ENCODE measurements at regions not wholly inside any gene's neighbourhood (a gene's known extent, or its start where the extent isn't known, plus 50 kb on each side); places are given as distances from the start of the nearest gene placed in this dataset.

DNA sequence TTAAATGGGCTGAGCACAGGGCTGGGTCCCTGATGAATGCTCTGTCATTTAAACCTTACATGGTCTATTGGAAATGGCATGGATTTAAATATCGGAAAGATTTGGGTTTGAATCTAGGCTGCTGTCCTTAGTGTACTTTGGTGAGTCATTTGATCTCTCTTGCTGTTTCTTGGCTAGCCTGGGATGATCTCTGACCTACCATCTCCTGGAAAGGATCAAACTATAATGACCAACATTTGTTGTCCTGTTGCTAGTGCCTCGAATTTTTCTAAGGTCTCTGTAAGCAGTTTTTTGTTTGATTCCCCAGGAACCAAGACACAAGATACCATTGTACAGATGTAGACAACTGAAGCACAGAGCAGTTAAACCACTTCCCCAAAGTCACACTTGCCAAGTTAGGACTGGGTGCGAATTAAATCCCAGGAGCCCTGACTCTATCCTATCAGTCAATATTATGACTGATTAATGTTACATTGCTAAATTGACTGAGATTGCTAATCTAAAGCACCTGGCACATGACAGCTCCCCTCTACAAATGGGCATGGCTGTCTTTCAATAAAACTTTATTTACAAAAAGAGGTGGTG is 244.9 kb upstream of the MCTP2 start:
- peak overlapping the region; percentile 58 for H3K4me3 Mint-ChIP-seq
- no peaks in the 10 kb centered on the region for H3K36me3 Mint-ChIP-seq (ENCODE audit: low read depth)
- H3K9me3 Mint-ChIP-seq: no peaks in the 10 kb centered on the region
- no peaks in the 10 kb centered on the region for H3K27me3 Mint-ChIP-seq
- H3K27ac Mint-ChIP-seq: peak overlapping the region; percentile 67
- no peak for ATAC-seq (replicated peaks)
- peaks cover 15% of the 10 kb centered on the region for H3K4me1 Mint-ChIP-seq

DNA sequence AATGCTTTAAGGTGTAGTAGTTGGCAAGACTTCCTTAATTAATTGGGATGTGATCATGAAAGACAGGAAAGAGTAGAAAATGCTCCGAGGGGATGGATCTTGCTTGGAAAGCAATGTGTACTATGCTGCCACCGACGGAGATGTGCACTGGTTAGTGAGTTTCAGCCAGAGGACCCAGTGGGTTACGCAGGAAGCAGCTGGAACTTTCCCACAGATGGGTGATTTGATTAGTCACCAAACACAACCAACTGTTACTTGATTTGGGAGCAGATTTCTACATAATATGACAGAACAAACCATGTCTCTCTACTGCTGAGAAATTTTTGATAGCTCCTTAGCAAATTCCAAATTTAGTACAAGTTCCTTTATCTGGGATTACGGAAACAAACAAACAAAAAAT is 245.4 kb upstream of the MCTP2 start:
- Mint-ChIP-seq H3K27me3 (no peaks in the 10 kb centered on the region), H3K27ac (no peak overlapping the region), H3K4me3 (no peak overlapping the region), H3K9me3 (no peaks in the 10 kb centered on the region), H3K4me1 (peaks cover 15% of the 10 kb centered on the region), H3K36me3 (ENCODE audit: low read depth) (no peaks in the 10 kb centered on the region)
- peak; percentile 43 for ATAC-seq (replicated peaks)

DNA sequence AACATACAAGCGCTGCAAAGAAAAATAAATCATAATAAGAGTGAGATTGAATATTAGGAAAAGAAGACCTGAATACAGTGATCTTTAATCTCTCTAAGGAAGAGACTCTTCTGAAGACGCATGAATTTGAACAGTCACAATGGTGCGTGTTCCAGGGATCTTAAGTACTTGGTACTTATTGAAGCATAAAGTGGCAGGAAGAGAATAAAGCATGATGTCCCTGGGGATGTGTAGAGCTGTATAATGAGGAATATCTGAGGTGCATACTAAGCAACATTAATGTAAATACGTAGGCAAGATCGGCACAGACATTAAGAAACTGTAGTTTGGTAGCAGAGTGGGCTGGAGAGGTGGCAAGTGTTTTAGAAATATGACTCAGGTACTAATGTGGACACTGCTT is 246.2 kb upstream of the MCTP2 start:
- no peaks in the 10 kb centered on the region for H3K27me3 Mint-ChIP-seq
- H3K4me3 Mint-ChIP-seq: no peak overlapping the region
- H3K36me3 Mint-ChIP-seq (ENCODE audit: low read depth): no peaks in the 10 kb centered on the region
- peaks cover 15% of the 10 kb centered on the region for H3K4me1 Mint-ChIP-seq
- H3K9me3 Mint-ChIP-seq: no peaks in the 10 kb centered on the region
- ATAC-seq (replicated peaks): no peak
- no peak overlapping the region for H3K27ac Mint-ChIP-seq

DNA sequence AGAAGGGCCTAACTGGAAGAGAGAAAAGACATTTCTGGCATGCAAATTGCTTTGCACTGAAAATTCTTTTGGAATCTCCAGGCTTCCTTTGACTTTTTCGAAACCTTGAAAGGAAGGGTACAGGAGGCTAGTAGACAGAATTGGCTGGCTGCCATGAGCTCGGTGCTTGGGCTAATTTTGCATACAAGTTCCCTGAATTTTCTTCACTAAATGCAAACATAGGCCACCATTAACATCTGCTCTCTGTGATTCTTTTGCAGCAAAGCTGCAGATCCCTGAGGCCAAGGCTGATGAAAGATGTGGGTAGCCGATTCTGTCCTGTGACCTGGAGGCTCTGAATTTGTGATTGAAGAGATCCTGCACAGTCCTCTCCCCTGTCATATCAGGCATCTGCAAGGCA is 247.8 kb upstream of the MCTP2 start:
- no peaks in the 10 kb centered on the region for H3K36me3 Mint-ChIP-seq (ENCODE audit: low read depth)

DNA sequence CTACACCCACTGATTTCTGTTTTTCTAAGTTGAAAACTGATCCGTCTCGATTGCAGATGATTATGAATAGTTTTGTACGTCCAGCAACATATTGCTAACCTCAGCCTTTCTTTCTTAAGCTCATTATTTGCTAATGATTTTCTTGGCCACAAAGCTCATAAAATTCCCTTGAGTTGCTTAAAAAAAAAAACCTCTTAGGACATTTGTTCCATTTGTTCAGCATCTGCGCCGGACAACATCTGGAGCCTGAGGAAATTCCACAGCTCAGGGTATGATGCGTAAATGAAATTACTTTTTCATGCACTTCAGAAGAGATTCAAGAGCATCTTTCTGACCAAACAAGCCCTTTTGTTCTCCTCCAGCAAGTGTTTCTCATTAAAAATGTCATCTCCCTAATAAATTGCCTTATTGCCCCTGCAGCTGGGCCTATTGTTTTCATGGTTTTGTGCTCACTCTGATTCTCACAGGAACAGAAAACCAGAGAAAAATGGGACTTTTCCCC is 249.1 kb upstream of the MCTP2 start:
- Mint-ChIP-seq H3K27me3 (no peaks in the 10 kb centered on the region), H3K4me1 (peaks cover 6% of the 10 kb centered on the region), H3K4me3 (no peak overlapping the region), H3K36me3 (ENCODE audit: low read depth) (no peaks in the 10 kb centered on the region), H3K27ac (no peak overlapping the region), H3K9me3 (no peaks in the 10 kb centered on the region)
- ATAC-seq (replicated peaks): no peak

More for the DNA sequence above, 247.8 kb upstream of the MCTP2 start:
- Mint-ChIP-seq H3K27me3 (no peaks in the 10 kb centered on the region), H3K9me3 (no peaks in the 10 kb centered on the region), H3K27ac (no peak overlapping the region), H3K4me3 (no peak overlapping the region), H3K4me1 (peaks cover 15% of the 10 kb centered on the region)
- no peak for ATAC-seq (replicated peaks)

- no peaks in the 10 kb centered on the region for H3K36me3 Mint-ChIP-seq (ENCODE audit: low read depth)
- peaks cover 5% of the 10 kb centered on the region for H3K4me1 Mint-ChIP-seq
- H3K27ac Mint-ChIP-seq: no peak overlapping the region
- H3K4me3 Mint-ChIP-seq: no peak overlapping the region
- no peaks in the 10 kb centered on the region for H3K9me3 Mint-ChIP-seq
- ATAC-seq (replicated peaks): no peak
- H3K27me3 Mint-ChIP-seq: no peaks in the 10 kb centered on the region
Measured at GRCh38 chr15:93981706-93982105, 249.7 kb upstream of the MCTP2 start.

DNA sequence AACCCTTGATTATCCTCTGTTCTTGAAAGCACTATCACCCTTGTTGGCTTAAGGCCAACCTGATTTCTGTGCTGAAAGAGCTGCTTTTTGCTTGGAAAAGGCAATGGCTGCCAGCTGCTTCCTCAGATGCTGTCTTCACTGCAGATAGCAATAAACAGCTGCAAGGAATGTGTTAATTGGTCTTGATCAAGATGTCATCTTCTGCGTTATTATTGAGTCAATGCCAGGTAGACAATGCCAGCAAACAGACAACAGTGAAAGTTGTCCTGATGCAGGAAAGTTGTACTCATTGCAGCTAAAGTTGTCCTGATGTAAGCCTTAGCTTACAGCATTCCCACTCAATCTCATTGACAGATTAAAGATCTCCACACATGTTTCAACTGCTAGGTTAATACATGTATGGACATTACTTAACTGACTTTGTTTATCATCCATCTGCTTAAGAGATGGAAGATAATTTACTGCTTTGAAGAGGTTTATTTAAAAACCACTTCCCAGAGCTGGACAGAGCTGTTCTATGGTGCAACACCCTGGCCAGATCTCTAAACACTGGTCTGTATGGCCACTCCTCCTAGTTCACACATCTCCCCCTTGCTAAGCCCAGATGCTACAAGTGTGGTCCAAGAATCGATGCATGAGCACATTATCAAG is 251.0 kb upstream of the MCTP2 start:
- no peak for ATAC-seq (replicated peaks)
- no peak overlapping the region for H3K27ac Mint-ChIP-seq
- H3K36me3 Mint-ChIP-seq (ENCODE audit: low read depth): no peaks in the 10 kb centered on the region
- no peaks in the 10 kb centered on the region for H3K9me3 Mint-ChIP-seq
- no peaks in the 10 kb centered on the region for H3K4me1 Mint-ChIP-seq
- no peak overlapping the region for H3K4me3 Mint-ChIP-seq
- no peaks in the 10 kb centered on the region for H3K27me3 Mint-ChIP-seq

DNA sequence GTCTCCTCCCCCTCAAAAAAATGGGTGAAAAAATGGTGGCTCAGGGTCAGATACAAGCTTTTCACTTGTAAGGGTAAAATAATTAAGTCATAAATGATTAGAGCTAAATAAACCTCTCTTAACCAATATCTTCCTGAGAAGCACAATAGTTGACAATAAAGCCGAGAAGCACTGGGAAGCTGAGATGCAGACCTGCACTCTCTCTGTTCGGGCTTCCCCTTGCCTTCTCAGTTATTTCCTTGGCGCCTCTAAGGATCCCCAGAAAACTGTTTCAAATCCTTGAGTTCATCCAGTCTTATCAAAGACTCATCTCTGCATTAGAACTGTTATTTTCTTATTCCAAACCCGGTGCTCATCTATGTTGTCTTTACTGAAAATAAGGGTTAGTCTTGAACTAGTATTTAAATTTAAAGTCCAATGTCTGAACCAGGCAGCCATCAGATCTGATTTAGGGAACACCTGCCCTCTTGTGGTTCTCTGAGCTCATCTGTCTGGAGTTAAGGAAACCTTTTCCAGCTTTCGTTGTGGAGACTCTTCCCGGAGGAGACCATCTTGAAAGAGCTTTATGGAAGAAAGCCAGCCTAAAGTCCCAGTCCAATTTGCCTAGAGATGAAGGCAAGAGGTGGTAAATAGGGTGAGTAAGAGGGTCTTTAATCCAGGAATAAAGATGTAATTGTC is 256.4 kb upstream of the MCTP2 start:
- no peaks in the 10 kb centered on the region for H3K27me3 Mint-ChIP-seq

DNA sequence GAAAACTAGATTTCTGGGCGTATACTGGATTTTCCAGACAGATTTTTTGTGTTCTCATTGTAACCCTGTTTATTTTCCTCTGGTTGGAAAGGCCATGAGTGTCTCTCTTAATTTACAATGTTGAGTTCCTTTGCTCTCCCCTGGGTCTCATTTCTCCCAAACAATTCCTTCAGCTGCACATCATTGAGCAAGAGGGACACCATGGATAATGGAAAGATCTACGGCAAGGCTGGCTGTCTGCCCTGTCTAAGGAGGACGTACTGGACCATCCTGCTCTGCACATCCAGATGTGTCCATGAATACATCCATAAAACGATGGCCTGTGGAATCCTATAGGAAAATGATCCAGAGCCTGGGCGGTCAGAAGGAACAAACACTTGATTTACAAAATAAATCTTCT is 258.1 kb upstream of the MCTP2 start:
- H3K4me1 Mint-ChIP-seq: no peaks in the 10 kb centered on the region
- ATAC-seq (replicated peaks): no peak
- no peaks in the 10 kb centered on the region for H3K27me3 Mint-ChIP-seq
- no peak overlapping the region for H3K27ac Mint-ChIP-seq
- no peaks in the 10 kb centered on the region for H3K9me3 Mint-ChIP-seq
- no peaks in the 10 kb centered on the region for H3K36me3 Mint-ChIP-seq (ENCODE audit: low read depth)
- H3K4me3 Mint-ChIP-seq: no peak overlapping the region

More for the DNA sequence above, 256.4 kb upstream of the MCTP2 start:
- H3K4me3 Mint-ChIP-seq: no peak overlapping the region
- no peaks in the 10 kb centered on the region for H3K36me3 Mint-ChIP-seq (ENCODE audit: low read depth)
- H3K9me3 Mint-ChIP-seq: no peaks in the 10 kb centered on the region
- ATAC-seq (replicated peaks): no peak
- H3K27ac Mint-ChIP-seq: no peak overlapping the region
- no peaks in the 10 kb centered on the region for H3K4me1 Mint-ChIP-seq

DNA sequence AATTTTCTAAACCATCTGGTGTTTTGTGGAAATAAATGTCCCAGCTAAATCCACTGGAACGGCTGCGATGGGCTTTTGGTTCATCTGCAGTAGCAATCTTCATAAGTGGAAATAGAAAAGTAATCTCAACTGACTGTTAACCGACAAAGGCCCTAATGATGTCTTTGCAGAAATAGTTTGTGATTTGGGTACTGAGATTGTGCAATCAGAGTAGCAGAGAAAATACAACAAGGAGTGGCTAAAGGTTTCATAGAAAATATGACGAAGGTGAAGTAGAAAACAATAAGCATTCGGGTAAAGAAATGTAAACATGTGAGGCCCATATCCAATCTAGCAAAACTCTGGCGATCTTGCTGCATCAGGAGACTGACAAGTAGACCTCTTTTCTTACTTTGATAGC is 262.6 kb upstream of the MCTP2 start:
- Mint-ChIP-seq H3K27me3 (no peaks in the 10 kb centered on the region), H3K27ac (no peak overlapping the region), H3K4me1 (no peaks in the 10 kb centered on the region), H3K4me3 (no peak overlapping the region), H3K36me3 (ENCODE audit: low read depth) (no peaks in the 10 kb centered on the region), H3K9me3 (no peaks in the 10 kb centered on the region)
- no peak for ATAC-seq (replicated peaks)

GRCh38 chr15:93965304-93965908 is 266.0 kb upstream of the MCTP2 start:
- no peaks in the 10 kb centered on the region for H3K4me1 Mint-ChIP-seq
- ATAC-seq (replicated peaks): no peak
- no peaks in the 10 kb centered on the region for H3K9me3 Mint-ChIP-seq
- H3K27ac Mint-ChIP-seq: no peak overlapping the region
- no peaks in the 10 kb centered on the region for H3K36me3 Mint-ChIP-seq (ENCODE audit: low read depth)
- H3K4me3 Mint-ChIP-seq: no peak overlapping the region
- peaks cover 6% of the 10 kb centered on the region for H3K27me3 Mint-ChIP-seq

DNA sequence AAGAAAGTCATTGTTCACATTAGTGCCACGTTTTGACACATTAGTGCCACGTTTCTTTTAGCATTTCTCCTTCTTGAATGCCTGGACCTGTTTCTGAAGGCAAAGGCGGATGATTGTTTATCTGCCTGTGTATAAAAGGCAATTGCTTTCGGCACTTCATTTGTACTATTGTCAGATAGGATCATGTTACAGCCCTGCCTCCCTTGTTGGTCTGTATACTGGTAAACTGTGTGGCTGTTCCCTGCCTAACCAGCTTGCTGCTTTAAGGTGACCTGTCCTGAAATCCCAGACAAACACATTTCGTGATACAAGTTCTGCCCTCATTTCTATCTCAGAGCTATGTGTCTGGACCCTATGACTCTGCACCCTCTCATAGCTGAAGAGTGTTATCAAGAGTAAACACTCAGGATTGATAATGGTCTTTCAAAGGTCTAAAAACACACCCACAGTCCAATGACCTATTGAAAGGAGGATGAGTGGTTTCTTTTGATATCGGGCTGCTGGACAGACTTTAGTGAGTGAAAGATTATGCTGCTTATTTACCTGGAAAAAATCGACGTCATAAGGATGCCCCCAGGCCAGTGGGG is 276.3 kb upstream of the MCTP2 start:
- Mint-ChIP-seq H3K27ac (no peak overlapping the region), H3K36me3 (ENCODE audit: low read depth) (no peaks in the 10 kb centered on the region), H3K4me1 (no peaks in the 10 kb centered on the region), H3K27me3 (no peaks in the 10 kb centered on the region), H3K9me3 (no peaks in the 10 kb centered on the region), H3K4me3 (no peak overlapping the region)
- ATAC-seq (replicated peaks): no peak

GRCh38 chr15:93948726-93949125 is 282.6 kb upstream of the MCTP2 start:
- ATAC-seq (replicated peaks): no peak
- Mint-ChIP-seq H3K9me3 (no peaks in the 10 kb centered on the region), H3K4me1 (no peaks in the 10 kb centered on the region), H3K36me3 (ENCODE audit: low read depth) (no peaks in the 10 kb centered on the region), H3K27me3 (no peaks in the 10 kb centered on the region), H3K27ac (no peak overlapping the region), H3K4me3 (no peak overlapping the region)

DNA sequence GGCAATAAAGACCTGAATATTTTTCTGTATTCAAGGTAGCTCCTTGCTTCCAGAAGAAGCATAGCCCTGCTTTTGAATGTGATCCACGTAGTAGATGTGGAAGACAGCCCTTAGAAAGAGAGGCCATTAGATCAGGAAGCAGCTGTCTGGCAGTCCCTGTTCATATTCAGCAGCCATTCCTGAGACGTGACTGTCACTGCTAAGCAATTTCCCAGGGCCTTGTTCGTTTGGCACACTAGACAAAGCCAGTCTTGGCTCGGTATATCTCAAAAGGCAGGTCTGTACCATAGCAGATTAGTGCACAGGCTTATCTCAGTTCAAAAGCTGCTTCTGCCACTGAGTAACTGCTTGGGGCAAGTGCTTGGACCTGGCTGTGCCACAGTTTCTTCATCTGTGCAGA is 287.8 kb upstream of the MCTP2 start:
- Mint-ChIP-seq H3K4me3 (no peak overlapping the region), H3K27me3 (peaks cover 2% of the 10 kb centered on the region), H3K36me3 (ENCODE audit: low read depth) (no peaks in the 10 kb centered on the region), H3K27ac (no peak overlapping the region), H3K9me3 (no peaks in the 10 kb centered on the region), H3K4me1 (no peaks in the 10 kb centered on the region)
- ATAC-seq (replicated peaks): no peak
